ENCODE measurements at regions not wholly inside any gene's neighbourhood (a gene's known extent, or its start where the extent isn't known, plus 50 kb on each side); places are given as distances from the start of the nearest gene placed in this dataset.

DNA sequence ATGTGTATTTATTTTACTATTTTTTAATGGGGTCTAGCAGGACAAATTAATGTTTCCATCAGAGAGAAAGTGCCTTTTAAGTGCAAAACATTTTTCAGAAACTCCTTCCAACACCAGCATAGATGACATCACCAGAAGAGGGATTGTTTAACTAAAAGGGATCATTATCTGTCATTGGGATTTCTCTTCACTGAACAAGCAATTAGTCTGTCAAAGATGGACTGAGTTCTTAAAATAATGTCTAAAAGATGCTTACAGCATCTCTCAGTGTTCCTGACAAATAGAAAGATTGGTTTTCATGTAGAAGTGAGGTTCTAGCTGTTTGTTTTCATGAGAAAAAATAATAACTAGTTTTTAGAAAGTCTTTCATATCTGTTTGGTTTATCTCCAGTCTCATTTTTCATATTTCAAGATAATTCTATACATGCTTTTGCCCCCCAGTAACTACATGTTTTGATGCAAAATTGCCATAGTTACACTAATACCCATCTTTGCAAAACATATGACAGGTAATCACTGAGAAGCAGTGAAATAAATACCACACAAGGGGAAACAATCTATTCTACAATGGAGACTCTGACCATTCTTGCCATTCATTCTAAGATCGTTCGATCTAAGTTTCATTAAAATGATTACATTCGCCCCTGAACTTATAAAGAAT lies 850.3 kb downstream of the GALC start:
- no peak for DNase-seq (ENCODE audit: low spot score)
- TF ChIP-seq, protein P1, sequence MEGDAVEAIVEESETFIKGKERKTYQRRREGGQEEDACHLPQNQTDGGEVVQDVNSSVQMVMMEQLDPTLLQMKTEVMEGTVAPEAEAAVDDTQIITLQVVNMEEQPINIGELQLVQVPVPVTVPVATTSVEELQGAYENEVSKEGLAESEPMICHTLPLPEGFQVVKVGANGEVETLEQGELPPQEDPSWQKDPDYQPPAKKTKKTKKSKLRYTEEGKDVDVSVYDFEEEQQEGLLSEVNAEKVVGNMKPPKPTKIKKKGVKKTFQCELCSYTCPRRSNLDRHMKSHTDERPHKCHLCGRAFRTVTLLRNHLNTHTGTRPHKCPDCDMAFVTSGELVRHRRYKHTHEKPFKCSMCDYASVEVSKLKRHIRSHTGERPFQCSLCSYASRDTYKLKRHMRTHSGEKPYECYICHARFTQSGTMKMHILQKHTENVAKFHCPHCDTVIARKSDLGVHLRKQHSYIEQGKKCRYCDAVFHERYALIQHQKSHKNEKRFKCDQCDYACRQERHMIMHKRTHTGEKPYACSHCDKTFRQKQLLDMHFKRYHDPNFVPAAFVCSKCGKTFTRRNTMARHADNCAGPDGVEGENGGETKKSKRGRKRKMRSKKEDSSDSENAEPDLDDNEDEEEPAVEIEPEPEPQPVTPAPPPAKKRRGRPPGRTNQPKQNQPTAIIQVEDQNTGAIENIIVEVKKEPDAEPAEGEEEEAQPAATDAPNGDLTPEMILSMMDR (conservative IDR thresholded peaks at IDR 0.05; ENCODE audit: low read depth, low read length), result no peak
- TF ChIP-seq EZH2 (IDR thresholded peaks at IDR 0.05; ENCODE audit: borderline replicate concordance, low read depth, low read length, poor library complexity, severe bottlenecking), result no peak
- H3K4me1 ChIP-seq (ENCODE audit: insufficient read depth, low read length, poor library complexity, severe bottlenecking), result peaks cover 3% of the 10 kb centered on the region
- intact Hi-C loops (cut with micrococcal nuclease; ENCODE audit: unreplicated experiment), result no loop called here
- H3K36me3 ChIP-seq (ENCODE audit: insufficient read depth, low read length, poor library complexity, severe bottlenecking), result no peaks in the 10 kb centered on the region
- ChIA-PET CTCF (no interaction called here), POLR2A (ENCODE audit: low non-redundant PET) (no interaction called here)
- no peak overlapping the region for H3K27ac ChIP-seq (ENCODE audit: low read depth, low read length, poor library complexity, severe bottlenecking)
- no peaks in the 10 kb centered on the region for H3K9me3 ChIP-seq (ENCODE audit: low read depth, low read length, poor library complexity, severe bottlenecking)
- no TSS peak for BruUV-seq (replicated peaks)
- H3K27me3 ChIP-seq (replicated peaks; ENCODE audit: insufficient read depth, low read depth, low read length, poor library complexity), result no peaks in the 10 kb centered on the region
- H3K4me3 ChIP-seq (ENCODE audit: low read depth, low read length, poor library complexity, severe bottlenecking), result no peak overlapping the region

DNA sequence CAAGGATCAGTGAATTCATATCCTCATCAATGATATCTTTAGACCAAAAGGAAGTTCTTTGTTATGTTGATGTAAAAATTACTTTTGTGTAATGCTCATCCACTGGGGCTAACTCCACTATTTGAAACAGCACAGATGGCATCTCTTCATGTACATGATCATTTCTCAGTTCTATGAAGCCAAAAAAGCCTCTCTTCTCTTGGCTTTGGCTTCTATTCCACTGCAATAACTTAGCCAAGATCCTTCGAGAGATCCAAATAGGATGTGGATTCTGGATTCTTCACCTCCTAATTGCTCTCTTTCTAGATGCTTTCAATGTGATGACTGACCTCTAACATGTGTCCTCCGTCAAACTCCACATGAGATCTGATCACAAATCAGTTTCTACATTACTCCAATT lies 851.2 kb downstream of the GALC start:
- ChIA-PET CTCF (no interaction called here), POLR2A (ENCODE audit: low non-redundant PET) (no interaction called here)
- Histone ChIP-seq H3K4me3 (ENCODE audit: low read depth, low read length, poor library complexity, severe bottlenecking) (no peak overlapping the region), H3K9me3 (ENCODE audit: low read depth, low read length, poor library complexity, severe bottlenecking) (no peaks in the 10 kb centered on the region), H3K4me1 (ENCODE audit: insufficient read depth, low read length, poor library complexity, severe bottlenecking) (no peaks in the 10 kb centered on the region), H3K27ac (ENCODE audit: low read depth, low read length, poor library complexity, severe bottlenecking) (no peak overlapping the region), H3K27me3 (replicated peaks; ENCODE audit: insufficient read depth, low read depth, low read length, poor library complexity) (no peaks in the 10 kb centered on the region), H3K36me3 (ENCODE audit: insufficient read depth, low read length, poor library complexity, severe bottlenecking) (no peaks in the 10 kb centered on the region)
- no TSS peak for BruUV-seq (replicated peaks)
- TF ChIP-seq EZH2 (IDR thresholded peaks at IDR 0.05; ENCODE audit: borderline replicate concordance, low read depth, low read length, poor library complexity, severe bottlenecking), result no peak
- TF ChIP-seq, protein P1 (conservative IDR thresholded peaks at IDR 0.05; ENCODE audit: low read depth, low read length), result no peak
- intact Hi-C loops (cut with micrococcal nuclease; ENCODE audit: unreplicated experiment), result no loop called here
- DNase-seq (ENCODE audit: low spot score), result no peak

DNA sequence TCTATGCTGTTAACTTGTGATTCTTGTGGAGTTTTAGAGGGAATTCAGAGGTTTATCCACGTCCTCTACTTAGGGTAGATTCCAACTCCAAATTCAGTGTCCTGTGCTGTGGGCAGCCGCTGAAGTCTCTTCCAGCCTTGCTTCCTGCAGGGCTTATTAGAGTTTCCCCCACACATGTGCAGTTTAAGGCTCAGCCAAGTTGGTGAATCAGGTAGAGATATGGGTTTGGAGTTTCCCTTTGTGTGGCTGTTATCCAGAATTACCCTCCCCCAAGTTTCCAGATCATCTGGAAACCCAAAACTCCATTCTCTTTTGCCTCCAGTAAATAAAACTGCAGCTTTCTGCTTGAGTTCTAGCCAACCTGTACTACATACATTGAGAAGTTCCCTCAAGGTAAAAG lies 853.7 kb downstream of the GALC start:
- no TSS peak for BruUV-seq (replicated peaks)
- H3K4me1 ChIP-seq (ENCODE audit: insufficient read depth, low read length, poor library complexity, severe bottlenecking), result no peaks in the 10 kb centered on the region
- POLR2A ChIA-PET (ENCODE audit: low non-redundant PET), result no interaction called here
- TF ChIP-seq EZH2 (IDR thresholded peaks at IDR 0.05; ENCODE audit: borderline replicate concordance, low read depth, low read length, poor library complexity, severe bottlenecking), result no peak
- TF ChIP-seq, protein P1 (conservative IDR thresholded peaks at IDR 0.05; ENCODE audit: low read depth, low read length), result no peak
- no peaks in the 10 kb centered on the region for H3K36me3 ChIP-seq (ENCODE audit: insufficient read depth, low read length, poor library complexity, severe bottlenecking)
- H3K27ac ChIP-seq (ENCODE audit: low read depth, low read length, poor library complexity, severe bottlenecking), result no peak overlapping the region
- no peak for DNase-seq (ENCODE audit: low spot score)
- no peaks in the 10 kb centered on the region for H3K9me3 ChIP-seq (ENCODE audit: low read depth, low read length, poor library complexity, severe bottlenecking)
- H3K27me3 ChIP-seq (replicated peaks; ENCODE audit: insufficient read depth, low read depth, low read length, poor library complexity), result no peaks in the 10 kb centered on the region
- H3K4me3 ChIP-seq (ENCODE audit: low read depth, low read length, poor library complexity, severe bottlenecking), result no peak overlapping the region
- intact Hi-C loops (cut with micrococcal nuclease; ENCODE audit: unreplicated experiment), result no loop called here
- CTCF ChIA-PET, result no interaction called here
